ENCODE measurements at regions not wholly inside any gene's neighbourhood (a gene's known extent, or its start where the extent isn't known, plus 50 kb on each side); places are given as distances from the start of the nearest gene placed in this dataset.

DNA sequence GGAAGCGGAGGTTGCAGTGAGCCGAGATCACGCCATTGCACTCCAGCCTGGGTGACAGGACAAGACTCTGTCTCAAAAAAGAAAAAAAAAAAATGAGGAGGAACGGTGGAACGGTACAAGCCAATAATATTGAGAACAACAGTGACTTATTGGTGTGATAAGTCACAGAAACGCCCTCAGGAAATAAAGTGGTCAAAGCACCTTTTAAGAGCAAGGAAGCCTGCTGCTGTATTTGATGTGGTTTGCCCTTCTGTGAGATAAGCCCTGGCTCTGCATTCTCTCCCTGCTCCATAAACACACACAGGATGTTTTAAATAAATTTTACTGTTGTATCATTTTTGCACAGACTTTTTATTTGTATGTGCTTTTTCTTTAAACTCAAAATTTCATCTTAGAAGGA is 269.9 kb upstream of the MSX2 start:
- no peak overlapping the region for H3K9ac ChIP-seq (replicated peaks; ENCODE audit: extremely low read depth, insufficient read depth, low read length)
- intact Hi-C loops (cut with micrococcal nuclease) = no loop called here
- H3K27ac ChIP-seq (ENCODE audit: insufficient read depth, low read depth, low read length) = no peak overlapping the region
- H3K9me3 ChIP-seq (replicated peaks; ENCODE audit: control insufficient read depth, insufficient read depth, low read length) = no peaks in the 10 kb centered on the region
- no peaks in the 10 kb centered on the region for H3K36me3 ChIP-seq (ENCODE audit: control insufficient read depth in 2 of 2, extremely low read depth in 1 of 2, insufficient read depth in 2 of 2, low read length in 2 of 2)
- dilution Hi-C loops (cut with MboI; ENCODE audit: extremely low pct_ligation_motif_present, low sequenced_read_pairs) = no loop called here
- no peaks in the 10 kb centered on the region for H4K20me1 ChIP-seq (replicated peaks; ENCODE audit: control insufficient read depth, extremely low read depth, insufficient read depth, low read length)
- TF ChIP-seq POLR2A (IDR thresholded peaks at IDR 0.05; ENCODE audit: low read depth, low read length) (no peak), GATA2 (IDR thresholded peaks at IDR 0.05; ENCODE audit: insufficient read depth, insufficient read length, low read depth, low read length) (no peak), EZH2 (IDR thresholded peaks at IDR 0.05; ENCODE audit: borderline replicate concordance, low read depth, low read length, severe bottlenecking) (no peak), POLR2AphosphoS5 (IDR thresholded peaks at IDR 0.05; ENCODE audit: insufficient read depth, low read depth, low read length) (no peak), FOS (IDR thresholded peaks at IDR 0.05; ENCODE audit: borderline replicate concordance, insufficient read depth, low read length) (no peak), MYC (IDR thresholded peaks at IDR 0.05; ENCODE audit: low read depth, low read length) (no peak), JUN (IDR thresholded peaks at IDR 0.05; ENCODE audit: borderline replicate concordance, insufficient read depth, insufficient read length, low read depth) (no peak)
- TF ChIP-seq, protein P1, sequence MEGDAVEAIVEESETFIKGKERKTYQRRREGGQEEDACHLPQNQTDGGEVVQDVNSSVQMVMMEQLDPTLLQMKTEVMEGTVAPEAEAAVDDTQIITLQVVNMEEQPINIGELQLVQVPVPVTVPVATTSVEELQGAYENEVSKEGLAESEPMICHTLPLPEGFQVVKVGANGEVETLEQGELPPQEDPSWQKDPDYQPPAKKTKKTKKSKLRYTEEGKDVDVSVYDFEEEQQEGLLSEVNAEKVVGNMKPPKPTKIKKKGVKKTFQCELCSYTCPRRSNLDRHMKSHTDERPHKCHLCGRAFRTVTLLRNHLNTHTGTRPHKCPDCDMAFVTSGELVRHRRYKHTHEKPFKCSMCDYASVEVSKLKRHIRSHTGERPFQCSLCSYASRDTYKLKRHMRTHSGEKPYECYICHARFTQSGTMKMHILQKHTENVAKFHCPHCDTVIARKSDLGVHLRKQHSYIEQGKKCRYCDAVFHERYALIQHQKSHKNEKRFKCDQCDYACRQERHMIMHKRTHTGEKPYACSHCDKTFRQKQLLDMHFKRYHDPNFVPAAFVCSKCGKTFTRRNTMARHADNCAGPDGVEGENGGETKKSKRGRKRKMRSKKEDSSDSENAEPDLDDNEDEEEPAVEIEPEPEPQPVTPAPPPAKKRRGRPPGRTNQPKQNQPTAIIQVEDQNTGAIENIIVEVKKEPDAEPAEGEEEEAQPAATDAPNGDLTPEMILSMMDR (IDR thresholded peaks at IDR 0.05; ENCODE audit: extremely low read depth in 1 of 2, insufficient read depth in 1 of 2, low read depth in 1 of 2, low read length in 2 of 2) = no peak
- TF ChIP-seq, protein P2, sequence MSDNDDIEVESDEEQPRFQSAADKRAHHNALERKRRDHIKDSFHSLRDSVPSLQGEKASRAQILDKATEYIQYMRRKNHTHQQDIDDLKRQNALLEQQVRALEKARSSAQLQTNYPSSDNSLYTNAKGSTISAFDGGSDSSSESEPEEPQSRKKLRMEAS (IDR thresholded peaks at IDR 0.05; ENCODE audit: insufficient read depth, insufficient read length) = no peak
- H3K4me1 ChIP-seq (ENCODE audit: control insufficient read depth, extremely low read depth, insufficient read depth, low read length) = no peaks in the 10 kb centered on the region
- ChIA-PET CTCF (no interaction called here), POLR2A (no interaction called here)
- no peak for FAIRE-seq
- H3K9me1 ChIP-seq (replicated peaks; ENCODE audit: control insufficient read depth, extremely low read depth, insufficient read depth, low read length) = no peaks in the 10 kb centered on the region
- BruUV-seq (replicated peaks) = no TSS peak
- no peak overlapping the region for H3K4me3 ChIP-seq (replicated peaks in 1 of 3; ENCODE audit: insufficient read depth in 1 of 3, low read depth in 1 of 3, low read length in 3 of 3)
- no peak for DNase-seq (ENCODE audit: low read depth, low spot score)
- no peaks in the 10 kb centered on the region for H3K27me3 ChIP-seq (ENCODE audit: control insufficient read depth in 2 of 2, insufficient read depth in 2 of 2, low read length in 2 of 2)
- no peaks in the 10 kb centered on the region for H3K79me2 ChIP-seq (ENCODE audit: control insufficient read depth, insufficient read depth, low read length)
- no peak overlapping the region for H3K4me2 ChIP-seq (ENCODE audit: insufficient read depth, low read length)
- H2AFZ ChIP-seq (ENCODE audit: low read depth, low read length) = no peak overlapping the region
